ENCODE measurements at regions not wholly inside any gene's neighbourhood (a gene's known extent, or its start where the extent isn't known, plus 50 kb on each side); places are given as distances from the start of the nearest gene placed in this dataset.

- DNase-seq (ENCODE audit: low read depth, low spot score), result no peak
These were observed 563.0 kb downstream of the BRD1 start for GRCh38 chr22:49264696-49265095.

- DNase-seq (ENCODE audit: low read depth, low spot score), result no peak
These were observed 564.6 kb downstream of the BRD1 start for GRCh38 chr22:49263101-49263500.

- no peak for DNase-seq (ENCODE audit: low read depth, low spot score)
These were observed 565.5 kb downstream of the BRD1 start for GRCh38 chr22:49262167-49262566.

GRCh38 chr22:49261616-49262015 is 566.1 kb downstream of the BRD1 start:
- no peak for DNase-seq (ENCODE audit: low read depth, low spot score)

- DNase-seq (ENCODE audit: low read depth, low spot score), result no peak
These were observed 566.7 kb downstream of the BRD1 start for GRCh38 chr22:49260681-49261580.

- no peak for DNase-seq (ENCODE audit: low read depth, low spot score)
These were observed 567.6 kb downstream of the BRD1 start for GRCh38 chr22:49259839-49260615.

GRCh38 chr22:49258107-49259010 is 569.3 kb downstream of the BRD1 start:
- DNase-seq (ENCODE audit: low read depth, low spot score), result no peak

- DNase-seq (ENCODE audit: low read depth, low spot score), result no peak
These were observed 570.1 kb downstream of the BRD1 start for GRCh38 chr22:49257551-49257961.

GRCh38 chr22:49255741-49256318 is 571.8 kb downstream of the BRD1 start:
- DNase-seq (ENCODE audit: low read depth, low spot score), result no peak

GRCh38 chr22:49255154-49255553 is 572.5 kb downstream of the BRD1 start:
- no peak for DNase-seq (ENCODE audit: low read depth, low spot score)

- no peak for DNase-seq (ENCODE audit: low read depth, low spot score)
These were observed 574.0 kb downstream of the BRD1 start for GRCh38 chr22:49253656-49254055.

GRCh38 chr22:49251371-49251770 is 576.3 kb downstream of the BRD1 start:
- DNase-seq (ENCODE audit: low read depth, low spot score), result no peak

- no peak for DNase-seq (ENCODE audit: low read depth, low spot score)
These were observed 580.3 kb downstream of the BRD1 start for GRCh38 chr22:49247194-49247924.

- DNase-seq (ENCODE audit: low read depth, low spot score), result no peak
These were observed 582.9 kb downstream of the BRD1 start for GRCh38 chr22:49244466-49245420.

- no peak for DNase-seq (ENCODE audit: low read depth, low spot score)
These were observed 583.7 kb downstream of the BRD1 start for GRCh38 chr22:49243965-49244364.

- DNase-seq (ENCODE audit: low read depth, low spot score), result no peak
These were observed 584.3 kb downstream of the BRD1 start for GRCh38 chr22:49243335-49243734.

- no peak for DNase-seq (ENCODE audit: low read depth, low spot score)
These were observed 585.2 kb downstream of the BRD1 start for GRCh38 chr22:49242480-49242879.

GRCh38 chr22:49241174-49241851 is 586.4 kb downstream of the BRD1 start:
- no peak for DNase-seq (ENCODE audit: low read depth, low spot score)

GRCh38 chr22:49240472-49240871 is 587.2 kb downstream of the BRD1 start:
- DNase-seq (ENCODE audit: low read depth, low spot score), result no peak
